GM20000 (cell line): ENCODE measurements at regions not wholly inside any gene's neighbourhood (a gene's known extent, or its start where the extent isn't known, plus 50 kb on each side); places are given as distances from the start of the nearest gene placed in this dataset.

Experiments
- DNase-seq: peaks from one replicate; pipeline ENCODE4 v3.0.0; 2012; ENCODE audit warnings: low spot score
- TF ChIP-seq, protein P1 (sequence below): IDR thresholded peaks from 2 replicates; pipeline ENCODE4 v1.5.1; 2012; ENCODE audit warnings: mild to moderate bottlenecking, control low read depth; ENCODE audit errors: extremely low read depth, missing control alignments

DNA sequence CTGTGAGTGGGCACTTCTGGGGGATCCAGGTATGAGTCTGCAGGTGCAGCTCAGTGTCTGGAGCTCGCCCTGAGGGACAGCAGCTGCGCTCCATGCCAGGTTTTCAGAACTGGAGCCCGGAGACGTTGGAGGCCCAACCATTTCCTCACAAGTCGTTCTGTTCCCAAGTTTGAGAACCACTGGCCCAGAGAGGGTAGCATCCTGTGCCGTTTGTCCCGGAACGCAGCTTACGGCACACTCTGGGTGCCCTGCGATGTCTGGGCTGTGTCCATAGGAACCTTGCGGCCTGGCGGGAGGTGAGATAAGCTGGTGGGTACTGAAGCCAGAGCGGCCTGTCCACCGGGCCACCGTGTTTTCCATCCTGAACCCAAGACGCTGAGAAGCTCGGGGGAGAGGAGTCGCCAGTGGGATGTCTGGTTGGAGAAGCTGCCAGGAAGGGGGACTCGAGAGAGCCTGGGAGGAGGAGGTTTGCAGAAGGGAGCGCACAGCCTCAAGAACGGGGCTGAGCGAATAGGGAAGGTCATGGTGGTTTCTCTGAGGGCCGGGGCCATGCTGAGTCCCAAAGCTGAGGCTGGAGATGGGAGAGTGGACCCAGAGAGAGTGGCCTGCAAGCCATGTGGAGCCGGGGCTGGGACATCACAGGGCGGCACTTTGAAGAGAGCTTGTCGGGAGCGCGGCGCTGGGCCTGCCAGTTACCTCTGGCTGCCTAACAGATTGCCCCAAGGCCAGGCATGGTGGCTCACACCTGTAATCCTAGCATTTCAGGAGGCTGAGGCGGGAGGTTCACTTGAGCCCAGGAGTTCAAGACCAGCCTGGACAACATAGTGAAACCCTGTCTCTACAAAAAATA lies 211.0 kb upstream of the GSE1 start:
- TF ChIP-seq, protein P1, sequence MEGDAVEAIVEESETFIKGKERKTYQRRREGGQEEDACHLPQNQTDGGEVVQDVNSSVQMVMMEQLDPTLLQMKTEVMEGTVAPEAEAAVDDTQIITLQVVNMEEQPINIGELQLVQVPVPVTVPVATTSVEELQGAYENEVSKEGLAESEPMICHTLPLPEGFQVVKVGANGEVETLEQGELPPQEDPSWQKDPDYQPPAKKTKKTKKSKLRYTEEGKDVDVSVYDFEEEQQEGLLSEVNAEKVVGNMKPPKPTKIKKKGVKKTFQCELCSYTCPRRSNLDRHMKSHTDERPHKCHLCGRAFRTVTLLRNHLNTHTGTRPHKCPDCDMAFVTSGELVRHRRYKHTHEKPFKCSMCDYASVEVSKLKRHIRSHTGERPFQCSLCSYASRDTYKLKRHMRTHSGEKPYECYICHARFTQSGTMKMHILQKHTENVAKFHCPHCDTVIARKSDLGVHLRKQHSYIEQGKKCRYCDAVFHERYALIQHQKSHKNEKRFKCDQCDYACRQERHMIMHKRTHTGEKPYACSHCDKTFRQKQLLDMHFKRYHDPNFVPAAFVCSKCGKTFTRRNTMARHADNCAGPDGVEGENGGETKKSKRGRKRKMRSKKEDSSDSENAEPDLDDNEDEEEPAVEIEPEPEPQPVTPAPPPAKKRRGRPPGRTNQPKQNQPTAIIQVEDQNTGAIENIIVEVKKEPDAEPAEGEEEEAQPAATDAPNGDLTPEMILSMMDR, result no peak
- DNase-seq, result no peak

DNA sequence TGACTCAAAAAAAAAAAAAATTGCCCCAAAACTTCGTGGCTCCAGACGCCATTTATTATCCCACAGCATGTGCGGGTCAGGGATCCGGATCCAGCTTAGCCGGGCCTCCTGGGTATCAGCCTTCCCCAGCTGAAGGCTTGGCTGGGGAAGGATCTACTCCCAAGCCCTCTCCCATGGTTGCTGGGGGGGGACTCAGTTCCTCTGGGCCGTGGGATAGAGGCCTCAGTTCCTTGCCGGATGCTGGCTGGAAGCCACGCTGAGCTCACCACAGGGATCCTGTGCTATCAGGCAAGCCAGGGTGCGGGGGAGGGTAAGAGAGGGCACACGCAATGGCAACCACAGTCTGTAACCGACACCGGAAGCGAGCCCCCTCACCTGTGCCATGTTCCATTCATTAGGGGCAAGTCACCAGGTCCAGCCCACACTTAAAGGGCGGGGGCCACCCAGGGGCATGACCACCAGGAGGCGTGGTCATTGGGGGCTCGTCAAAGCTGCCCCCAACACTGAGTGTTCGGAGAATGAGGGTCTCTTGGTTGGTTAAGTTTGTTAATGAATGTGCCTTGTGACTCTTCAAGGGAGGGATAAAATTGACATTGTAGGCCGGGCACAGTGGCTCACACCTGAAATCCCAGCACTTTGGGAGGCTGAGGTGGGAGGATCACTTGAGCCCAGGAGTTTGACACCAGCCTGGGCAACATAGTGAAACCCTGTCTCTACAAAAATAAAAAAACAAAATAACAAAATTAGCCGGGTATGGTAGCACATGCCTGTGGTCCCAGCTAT lies 210.0 kb upstream of the GSE1 start:
- DNase-seq, result no peak
- TF ChIP-seq, protein P1, result no peak

DNA sequence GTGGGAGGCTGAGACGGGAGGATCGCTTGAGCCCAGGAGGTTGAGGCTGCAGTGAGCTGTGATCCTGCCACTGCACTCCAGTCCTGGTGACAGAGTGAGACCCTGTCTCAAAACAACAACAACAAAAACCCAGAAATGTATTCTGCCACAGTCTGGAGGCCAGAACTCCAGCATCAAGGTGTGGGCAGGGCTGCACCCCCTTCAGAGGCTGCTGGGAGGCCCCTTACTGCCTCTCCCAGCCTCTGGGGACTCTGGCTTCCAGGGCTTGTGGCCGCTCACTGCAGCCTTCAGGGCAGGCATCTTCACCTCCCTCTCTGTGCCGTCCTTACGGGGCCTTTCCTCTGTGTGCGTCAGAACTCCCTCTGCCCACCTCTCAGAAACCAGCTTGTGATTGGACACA lies 209.4 kb upstream of the GSE1 start:
- TF ChIP-seq, protein P1, result no peak
- DNase-seq, result no peak

DNA sequence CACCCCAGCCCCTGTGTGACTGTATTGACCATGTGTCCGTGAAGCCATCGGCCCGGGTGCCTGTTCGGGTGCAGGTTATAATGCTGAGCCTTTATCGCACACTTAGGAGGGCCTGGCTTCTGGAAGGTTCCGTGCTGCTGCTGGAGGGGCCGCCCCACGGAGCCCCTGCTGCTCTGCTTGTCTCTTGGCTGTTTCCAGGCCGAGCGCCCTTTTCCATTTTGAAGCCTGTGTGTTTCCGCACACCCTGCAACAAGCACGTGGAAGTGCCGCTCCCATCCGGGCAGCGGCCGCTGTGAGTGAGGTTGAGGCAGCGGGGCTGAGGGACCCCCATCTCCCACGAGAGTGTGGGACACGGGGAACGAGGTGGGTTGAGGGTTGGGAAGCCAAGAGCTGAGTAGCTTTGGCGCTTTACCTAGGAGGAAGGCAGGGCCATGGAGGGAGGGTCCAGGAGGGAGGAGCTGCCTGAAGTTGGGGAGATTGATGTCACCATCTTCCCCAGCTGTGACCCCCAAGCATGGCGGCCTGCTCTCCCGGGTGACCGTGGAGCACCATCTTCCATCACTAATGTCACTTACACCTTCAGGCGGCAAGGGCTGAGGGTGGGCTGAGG lies 200.1 kb upstream of the GSE1 start:
- TF ChIP-seq, protein P1, result no peak
- DNase-seq, result no peak

DNA sequence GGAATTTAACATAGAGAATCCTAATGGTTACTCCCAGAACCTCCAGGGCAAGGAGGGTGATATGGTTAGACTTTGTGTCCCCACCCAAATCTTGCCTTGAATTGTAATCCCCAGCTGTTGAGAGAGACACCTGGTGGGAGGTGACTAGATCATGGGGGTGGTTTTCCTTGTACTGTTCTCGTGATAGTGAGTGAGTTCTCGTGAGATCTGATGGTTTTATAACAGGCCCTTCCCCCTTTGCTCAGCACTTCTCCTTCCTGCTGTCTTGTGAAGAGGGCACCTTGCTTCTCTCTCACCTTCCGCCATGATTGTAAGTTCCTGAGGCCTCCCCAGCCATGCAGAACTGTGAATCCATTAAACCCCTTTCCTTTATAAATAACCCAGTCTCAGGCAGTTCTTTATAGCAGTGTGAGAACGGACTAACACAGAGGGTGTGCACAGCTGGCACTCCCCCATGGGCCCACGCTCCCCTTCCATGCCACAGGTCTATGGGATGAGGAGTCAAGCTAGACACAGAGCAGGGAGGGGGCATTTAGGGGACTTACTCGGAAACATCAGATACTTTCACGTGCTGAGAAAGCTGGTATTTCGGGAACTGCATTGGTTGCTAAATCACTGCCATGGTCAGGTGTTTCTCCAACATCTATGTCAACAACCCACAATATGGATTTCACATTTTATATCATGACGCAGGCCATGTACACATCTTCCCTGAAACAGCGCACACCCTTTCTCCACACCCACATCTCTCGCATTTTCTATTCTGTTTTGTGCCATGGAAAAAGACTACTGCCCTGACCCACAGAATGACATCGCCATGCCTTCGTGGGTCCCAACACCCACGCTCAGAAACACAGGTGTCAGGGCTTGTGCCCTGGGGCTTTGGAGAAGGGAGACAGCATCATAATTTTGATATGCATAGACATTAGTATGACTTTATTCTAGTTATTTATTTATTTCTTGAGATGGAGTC lies 199.1 kb upstream of the GSE1 start:
- TF ChIP-seq, protein P1, result no peak
- no peak for DNase-seq

DNA sequence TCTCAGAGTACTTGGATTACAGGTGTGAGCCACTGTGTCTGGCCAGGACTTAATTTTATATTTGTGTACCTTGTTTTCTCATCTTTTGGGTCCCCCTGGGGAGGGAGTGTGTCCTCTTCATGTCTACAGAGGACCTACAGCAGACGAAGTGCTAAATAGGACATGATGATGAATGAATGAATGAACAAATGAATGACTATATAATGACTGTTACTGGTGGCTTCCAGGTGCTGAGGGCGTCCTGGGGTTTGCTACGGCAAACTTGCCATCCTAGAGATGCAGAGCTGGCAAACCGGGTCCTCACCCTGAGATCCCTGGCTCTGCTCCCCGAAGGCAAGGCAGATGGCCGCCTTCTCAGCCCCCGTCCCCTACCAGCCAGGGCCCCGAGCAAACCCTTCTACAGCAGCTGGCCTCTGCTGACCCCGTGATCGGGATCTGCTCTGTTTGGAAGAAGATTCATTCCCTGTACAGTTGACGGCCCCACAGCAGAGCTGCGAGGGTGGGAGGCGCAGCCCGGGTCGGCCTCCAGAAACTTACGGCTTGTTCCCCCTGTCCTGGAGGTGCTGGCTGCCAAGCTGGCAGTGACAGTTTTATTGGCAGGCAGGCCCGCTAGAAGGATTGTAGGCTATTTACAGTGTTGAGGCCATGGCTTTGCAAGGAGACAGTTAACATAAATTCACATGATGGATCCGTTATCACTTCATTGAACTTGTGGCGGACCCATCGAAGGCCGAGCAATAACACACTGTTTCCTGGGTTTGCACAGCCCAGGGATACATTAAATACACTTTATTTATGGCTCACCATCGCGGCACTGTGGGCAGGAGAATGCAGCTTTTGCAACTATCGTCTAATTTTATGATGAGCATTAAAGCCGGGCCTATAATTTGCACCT lies 197.7 kb upstream of the GSE1 start:
- TF ChIP-seq, protein P1, result no peak
- no peak for DNase-seq
